Lung (tissue), 11 donors: ENCODE measurements at regions not wholly inside any gene's neighbourhood (a gene's known extent, or its start where the extent isn't known, plus 50 kb on each side); places are given as distances from the start of the nearest gene placed in this dataset.

Experiments
- ATAC-seq: fragments of 200-7000 bp; cut with Tn5 transposase; one replicate; pipeline ENCODE4 v1.9.1; 2020; ENCODE audit warnings: moderate number of reproducible peaks; ENCODE audit not compliant: insufficient read depth, low FRiP score
- DNase-seq, 3 donors: peaks; one replicate each; pipeline ENCODE4 v3.0.0-alpha.2; 2013 to 2017
- H3K27ac ChIP-seq, 2 donors: one replicate each; pipeline ENCODE4 v1.5.1; 2013; ENCODE audit warnings: mild to moderate bottlenecking in 2 of 2, moderate library complexity in 2 of 2, control low read depth in 1 of 2, inconsistent platforms in 1 of 2, low read depth in 1 of 2, low read length in 1 of 2
- H3K27me3 ChIP-seq, 3 donors: one replicate each; pipeline ENCODE4 v1.5.1; 2013; ENCODE audit warnings: low read length in 2 of 3; ENCODE audit not compliant: control insufficient read depth in 3 of 3, insufficient read depth in 3 of 3
- H3K36me3 ChIP-seq, 4 donors: one replicate each; pipeline ENCODE4 v1.5.1; 2013; ENCODE audit warnings: low read length in 4 of 4, mild to moderate bottlenecking in 1 of 4, moderate library complexity in 1 of 4; ENCODE audit not compliant: control insufficient read depth in 4 of 4, insufficient read depth in 4 of 4
- H3K4me1 ChIP-seq, 5 donors: one replicate each; pipeline ENCODE4 v1.5.1; 2013; ENCODE audit warnings: low read length in 5 of 5, mild to moderate bottlenecking in 2 of 5, moderate library complexity in 1 of 5; ENCODE audit not compliant: control insufficient read depth in 5 of 5, insufficient read depth in 5 of 5
- H3K4me3 ChIP-seq: one replicate; pipeline ENCODE4 v1.5.1; 2013; ENCODE audit warnings: mild to moderate bottlenecking, control low read depth, moderate library complexity
- H3K9ac ChIP-seq, 2 donors: one replicate each; pipeline ENCODE4 v1.5.1; 2013; ENCODE audit warnings: low read length in 2 of 2, control low read depth in 1 of 2; ENCODE audit not compliant: insufficient read depth in 1 of 2
- H3K9me3 ChIP-seq, 4 donors: one replicate each; pipeline ENCODE4 v1.5.1; 2013; ENCODE audit warnings: low read length in 3 of 4, mild to moderate bottlenecking in 1 of 4, moderate library complexity in 1 of 4; ENCODE audit not compliant: control insufficient read depth in 4 of 4, insufficient read depth in 3 of 4
- WGBS, 2 donors: extraction: QIAGEN DNeasy Blood & Tissue Kit; methylation state at CpG; one replicate each; pipeline ENCODE4 v1.1.7; 2013; 5-methylcytosine and 5-hydroxymethylcytosine counted together
- TF ChIP-seq, protein P1 (sequence below): IDR thresholded peaks from 2 replicates; pipeline ENCODE4 v1.5.1; 2012; ENCODE audit warnings: mild to moderate bottlenecking; ENCODE audit errors: control extremely low read depth, extremely low read depth
- donor health status: control.
- donor health status: control.
- donor health status: Bipolar disorder and iron deficiency.
- donor health status: healthy.
- donor health status: DM: yes; HTN: yes; CAD: no.

DNA sequence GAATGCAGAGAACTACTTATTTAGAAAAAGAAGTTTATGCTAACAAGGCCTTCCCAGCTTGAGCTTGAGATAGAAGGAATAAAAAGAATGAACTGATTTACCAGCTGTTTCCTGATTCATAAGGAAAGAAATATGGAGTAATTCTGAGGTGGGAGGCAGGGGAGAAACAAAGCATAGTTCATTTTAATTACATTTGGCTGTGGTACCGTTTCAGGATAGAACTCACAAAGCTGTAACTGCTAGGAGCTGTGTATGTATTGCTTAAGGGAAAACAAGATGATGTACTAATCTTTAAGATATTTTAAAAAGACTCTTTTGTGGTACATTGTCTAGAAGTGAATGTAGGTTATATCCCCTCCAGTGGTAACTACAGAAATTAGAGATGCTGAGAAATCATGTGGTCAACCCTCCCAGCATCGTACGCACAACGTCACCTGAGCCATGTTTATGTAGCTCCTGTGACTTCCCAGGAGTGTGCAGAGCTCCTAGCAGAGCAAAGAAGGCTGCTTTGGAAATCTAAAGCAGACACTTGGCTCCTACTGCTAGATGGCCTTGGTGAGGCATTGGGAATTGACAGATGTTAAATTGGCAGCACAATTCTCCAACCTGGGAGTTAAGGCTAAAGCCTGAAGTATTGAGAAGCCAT is 208.3 kb upstream of the VLDLR start:
- no peak overlapping the region for H3K4me3 ChIP-seq
- peaks cover 2 to 14% (median 4%) of the 10 kb centered on the region in 5 donors for H3K4me1 ChIP-seq
- 65 to 75% methylated on average over 4 of the region's 4 CpGs for WGBS, 2 donors
- TF ChIP-seq, protein P1, sequence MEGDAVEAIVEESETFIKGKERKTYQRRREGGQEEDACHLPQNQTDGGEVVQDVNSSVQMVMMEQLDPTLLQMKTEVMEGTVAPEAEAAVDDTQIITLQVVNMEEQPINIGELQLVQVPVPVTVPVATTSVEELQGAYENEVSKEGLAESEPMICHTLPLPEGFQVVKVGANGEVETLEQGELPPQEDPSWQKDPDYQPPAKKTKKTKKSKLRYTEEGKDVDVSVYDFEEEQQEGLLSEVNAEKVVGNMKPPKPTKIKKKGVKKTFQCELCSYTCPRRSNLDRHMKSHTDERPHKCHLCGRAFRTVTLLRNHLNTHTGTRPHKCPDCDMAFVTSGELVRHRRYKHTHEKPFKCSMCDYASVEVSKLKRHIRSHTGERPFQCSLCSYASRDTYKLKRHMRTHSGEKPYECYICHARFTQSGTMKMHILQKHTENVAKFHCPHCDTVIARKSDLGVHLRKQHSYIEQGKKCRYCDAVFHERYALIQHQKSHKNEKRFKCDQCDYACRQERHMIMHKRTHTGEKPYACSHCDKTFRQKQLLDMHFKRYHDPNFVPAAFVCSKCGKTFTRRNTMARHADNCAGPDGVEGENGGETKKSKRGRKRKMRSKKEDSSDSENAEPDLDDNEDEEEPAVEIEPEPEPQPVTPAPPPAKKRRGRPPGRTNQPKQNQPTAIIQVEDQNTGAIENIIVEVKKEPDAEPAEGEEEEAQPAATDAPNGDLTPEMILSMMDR: no peak
- ATAC-seq (no peak), DNase-seq (peak in 2 of 3 donors; percentile 40 to 64)
- no peaks in the 10 kb centered on the region for H3K9me3 ChIP-seq
- H3K27ac ChIP-seq: no peak overlapping the region
- H3K9ac ChIP-seq: peak overlapping the region in 1 of 2 donors; percentile 43
- H3K27me3 ChIP-seq: no peaks in the 10 kb centered on the region
- H3K36me3 ChIP-seq: no peaks in the 10 kb centered on the region

DNA sequence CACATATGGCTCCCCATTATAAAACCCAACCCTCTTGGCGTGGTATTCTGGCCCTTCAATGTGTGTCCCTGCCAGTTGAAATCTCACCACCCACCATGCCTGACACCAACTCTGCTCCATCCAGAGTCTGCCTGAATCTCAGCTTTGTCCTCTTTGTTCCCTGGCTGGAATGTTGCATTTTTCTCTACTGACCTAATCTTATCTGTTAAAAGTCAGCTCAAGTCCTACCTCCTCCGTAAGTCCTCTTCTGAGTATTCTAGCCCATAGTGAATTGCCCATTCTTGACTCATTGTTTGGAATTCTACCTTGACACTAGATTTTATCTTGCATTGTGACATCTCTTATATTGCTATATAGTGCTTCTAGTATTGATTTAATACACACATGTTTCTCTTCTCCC is 207.1 kb upstream of the VLDLR start:
- Histone ChIP-seq H3K27me3 (no peaks in the 10 kb centered on the region), H3K36me3 (no peaks in the 10 kb centered on the region), H3K4me1 (peaks cover 4 to 19% (median 4%) of the 10 kb centered on the region in 5 donors), H3K9me3 (no peaks in the 10 kb centered on the region), H3K4me3 (no peak overlapping the region), H3K9ac (no peak overlapping the region), H3K27ac (no peak overlapping the region)
- DNase-seq (no peak), ATAC-seq (no peak)
- TF ChIP-seq, protein P1: no peak
- 87 to 94% methylated on average over 2 of the region's 2 CpGs for WGBS, 2 donors

GRCh38 chr9:2415326-2415725 is 206.3 kb upstream of the VLDLR start:
- Histone ChIP-seq H3K9me3 (no peaks in the 10 kb centered on the region), H3K9ac (no peak overlapping the region), H3K27me3 (no peaks in the 10 kb centered on the region), H3K36me3 (no peaks in the 10 kb centered on the region), H3K4me3 (no peak overlapping the region), H3K4me1 (peaks cover 4 to 19% (median 4%) of the 10 kb centered on the region in 5 donors), H3K27ac (no peak overlapping the region)
- TF ChIP-seq, protein P1: no peak
- no peak for DNase-seq
- no peak for ATAC-seq
- WGBS, 2 donors: 84 to 86% methylated on average over 6 of the region's 6 CpGs

DNA sequence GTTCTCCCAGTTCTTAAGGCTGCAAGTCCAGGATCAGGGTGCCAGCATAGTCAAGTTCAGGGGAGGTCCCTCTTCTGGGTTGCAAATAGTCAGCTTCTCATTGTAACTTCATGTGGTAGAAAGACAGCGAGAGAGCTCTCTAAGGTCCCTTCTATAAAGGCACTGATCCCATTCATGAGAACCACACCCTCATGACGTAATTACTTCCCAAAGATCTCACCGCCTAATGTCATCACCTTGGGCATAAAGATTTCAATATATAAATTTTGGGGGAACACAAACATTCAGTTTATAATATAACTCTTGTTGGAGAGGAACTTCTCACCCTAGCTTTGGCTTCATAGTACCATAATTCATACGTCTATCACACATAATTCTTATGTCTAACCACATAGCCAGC is 203.9 kb upstream of the VLDLR start:
- no peak for DNase-seq
- H3K9ac ChIP-seq: no peak overlapping the region
- H3K9me3 ChIP-seq: no peaks in the 10 kb centered on the region
- H3K36me3 ChIP-seq: no peaks in the 10 kb centered on the region
- no peak overlapping the region for H3K27ac ChIP-seq
- H3K27me3 ChIP-seq: no peaks in the 10 kb centered on the region
- no peak overlapping the region for H3K4me3 ChIP-seq
- 90 to 92% methylated on average over 4 of the region's 4 CpGs for WGBS, 2 donors
- no peak for ATAC-seq
- TF ChIP-seq, protein P1: no peak
- H3K4me1 ChIP-seq: peaks cover 4 to 15% (median 4%) of the 10 kb centered on the region in 5 donors
